ENCODE measurements at regions not wholly inside any gene's neighbourhood (a gene's known extent, or its start where the extent isn't known, plus 50 kb on each side); places are given as distances from the start of the nearest gene placed in this dataset.

GRCh38 chr9:90038763-90039162 lies 434.0 kb downstream of the GADD45G start:
- ChIA-PET CTCF (interaction anchor here (0.8 kb wide), 1 partner anchor 15 kb away, joined by 3 read pairs; no protein-coding TSS in a partner anchor), POLR2A (no interaction called here)

GRCh38 chr9:90044263-90044662 lies 439.5 kb downstream of the GADD45G start:
- no peaks in the 10 kb centered on the region; a peak in 1 of 4 replicates for H3K4me1 ChIP-seq (ENCODE audit: control insufficient read depth in 1 of 2, insufficient read depth in 2 of 2, low read depth in 1 of 2, low read length in 1 of 2)
- H3K9ac ChIP-seq, result no peak overlapping the region
- H3K9me3 ChIP-seq, result no peaks in the 10 kb centered on the region; the same call in 1 of the 2 replicates
- H3K4me2 ChIP-seq, result no peak overlapping the region
- ChIA-PET POLR2A (no interaction called here), CTCF (interaction anchor here (0.8 to 1.4 kb wide), 3 partner anchors 9 to 75 kb away, joined by 3 to 4 read pairs (median 3); no protein-coding TSS in a partner anchor)
- no peak overlapping the region for H3K4me3 ChIP-seq (ENCODE audit: low read depth in 2 of 2, low read length in 1 of 2)
- H2AFZ ChIP-seq (ENCODE audit: low read depth), result no peak overlapping the region
- H4K20me1 ChIP-seq (ENCODE audit: insufficient read depth), result no peaks in the 10 kb centered on the region
- H3K27ac ChIP-seq (ENCODE audit: low read depth in 2 of 2, low read length in 1 of 2), result no peak overlapping the region
- H3K9me2 ChIP-seq, result no peaks in the 10 kb centered on the region
- DNase-seq, result no peak
- 27% methylated on average over 6 of the region's 6 CpGs for WGBS (ENCODE audit: low lambda C conversion rate)
- H3K27me3 ChIP-seq (ENCODE audit: insufficient read depth), result no peaks in the 10 kb centered on the region
- no peaks in the 10 kb centered on the region for H3K36me3 ChIP-seq (replicated peaks in 1 of 2; ENCODE audit: control insufficient read depth in 1 of 2, insufficient read depth in 2 of 2, low read length in 1 of 2)
- TF ChIP-seq EZH2phosphoT487 (IDR thresholded peaks at IDR 0.05; ENCODE audit: borderline replicate concordance, low read depth), result no peak
- TF ChIP-seq MEF2A (IDR thresholded peaks at IDR 0.05; ENCODE audit: borderline replicate concordance, low read depth), result no peak
- no peak for TF ChIP-seq ZBTB33 (IDR thresholded peaks at IDR 0.05; ENCODE audit: borderline replicate concordance, low read depth)
- no peak for TF ChIP-seq GABPA (IDR thresholded peaks at IDR 0.05; ENCODE audit: low read depth)
- TF ChIP-seq, protein P1, sequence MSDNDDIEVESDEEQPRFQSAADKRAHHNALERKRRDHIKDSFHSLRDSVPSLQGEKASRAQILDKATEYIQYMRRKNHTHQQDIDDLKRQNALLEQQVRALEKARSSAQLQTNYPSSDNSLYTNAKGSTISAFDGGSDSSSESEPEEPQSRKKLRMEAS (IDR thresholded peaks at IDR 0.05; ENCODE audit: low read depth), result no peak
- no peak for TF ChIP-seq YY1 (IDR thresholded peaks at IDR 0.05; ENCODE audit: low read depth)
- TF ChIP-seq NFIC (IDR thresholded peaks at IDR 0.05; ENCODE audit: borderline replicate concordance), result no peak
- TF ChIP-seq USF1 (IDR thresholded peaks at IDR 0.05; ENCODE audit: borderline replicate concordance, low read depth), result no peak
- TF ChIP-seq TAF1 (IDR thresholded peaks at IDR 0.05; ENCODE audit: borderline replicate concordance, low read depth, low read length), result no peak
- no peak for TF ChIP-seq CHD2 (IDR thresholded peaks at IDR 0.05; ENCODE audit: low read length, partially characterized antibody)
- no peak for TF ChIP-seq TEAD4 (IDR thresholded peaks at IDR 0.05; ENCODE audit: borderline replicate concordance, insufficient read depth)
- TF ChIP-seq NRF1 (IDR thresholded peaks at IDR 0.05; ENCODE audit: low read depth, low read length), result no peak
- no peak for TF ChIP-seq SMC3 (IDR thresholded peaks at IDR 0.05; ENCODE audit: low read depth, low read length)
- no peak for TF ChIP-seq FOSL2 (IDR thresholded peaks at IDR 0.05; ENCODE audit: borderline replicate concordance, low read depth)
- TF ChIP-seq TCF12 (IDR thresholded peaks at IDR 0.05), result no peak
- H3K79me2 ChIP-seq (ENCODE audit: insufficient read depth), result no peaks in the 10 kb centered on the region
- no peaks in the 10 kb centered on the region for H3F3A ChIP-seq (replicated peaks; ENCODE audit: insufficient read depth)

More at GRCh38 chr9:90038763-90039162, 434.0 kb downstream of the GADD45G start:
- no peak overlapping the region for H2AFZ ChIP-seq (ENCODE audit: low read depth)
- no peaks in the 10 kb centered on the region; the same call in 1 of the 2 replicates for H3K9me3 ChIP-seq
- no peak overlapping the region for H3K27ac ChIP-seq (ENCODE audit: low read depth in 2 of 2, low read length in 1 of 2)
- no peaks in the 10 kb centered on the region for H3K27me3 ChIP-seq (ENCODE audit: insufficient read depth)
- H4K20me1 ChIP-seq (ENCODE audit: insufficient read depth), result no peaks in the 10 kb centered on the region
- no peak for DNase-seq
- WGBS (ENCODE audit: low lambda C conversion rate), result 49% methylated on average over 9 of the region's 9 CpGs
- H3K9ac ChIP-seq, result no peak overlapping the region
- TF ChIP-seq NFIC (IDR thresholded peaks at IDR 0.05; ENCODE audit: borderline replicate concordance), result no peak
- TF ChIP-seq GATA2 (CRISPR knock-in tag; IDR thresholded peaks at IDR 0.05), result no peak
- H3K9me2 ChIP-seq, result no peaks in the 10 kb centered on the region
- H3K4me1 ChIP-seq (ENCODE audit: control insufficient read depth in 1 of 2, insufficient read depth in 2 of 2, low read depth in 1 of 2, low read length in 1 of 2), result no peaks in the 10 kb centered on the region
- H3K4me3 ChIP-seq (ENCODE audit: low read depth in 2 of 2, low read length in 1 of 2), result no peak overlapping the region
- no peaks in the 10 kb centered on the region for H3K36me3 ChIP-seq (replicated peaks in 1 of 2; ENCODE audit: control insufficient read depth in 1 of 2, insufficient read depth in 2 of 2, low read length in 1 of 2)
- H3K79me2 ChIP-seq (ENCODE audit: insufficient read depth), result no peaks in the 10 kb centered on the region
- H3K4me2 ChIP-seq, result no peak overlapping the region
- no peaks in the 10 kb centered on the region for H3F3A ChIP-seq (replicated peaks; ENCODE audit: insufficient read depth)

Measured in SK-N-SH (cell line).